Endodermal cell (in vitro differentiated cells): ENCODE measurements at regions not wholly inside any gene's neighbourhood (a gene's known extent, or its start where the extent isn't known, plus 50 kb on each side); places are given as distances from the start of the nearest gene placed in this dataset.

Experiments
- DNase-seq: peaks from one replicate; pipeline ENCODE4 v3.0.0-alpha.2; 2017
- H3K27ac ChIP-seq: 2 replicates; pipeline ENCODE4 v1.5.1; 2013; ENCODE audit warnings: mild to moderate bottlenecking, low read depth, low read length, moderate library complexity
- H3K27me3 ChIP-seq: 2 replicates; pipeline ENCODE4 v1.6.1; 2013; ENCODE audit warnings: mild to moderate bottlenecking, low read length, moderate library complexity; ENCODE audit not compliant: insufficient read depth, control insufficient read depth, poor library complexity, severe bottlenecking
- H3K36me3 ChIP-seq: 2 replicates; pipeline ENCODE4 v1.7.0; 2013; ENCODE audit warnings: mild to moderate bottlenecking, low read length, moderate library complexity; ENCODE audit not compliant: control insufficient read depth, insufficient read depth
- H3K4me1 ChIP-seq: one replicate; pipeline ENCODE4 v1.7.0; 2013; ENCODE audit warnings: low read length; ENCODE audit not compliant: control insufficient read depth, insufficient read depth
- H3K4me3 ChIP-seq: 2 replicates; pipeline ENCODE4 v1.5.1; 2013; ENCODE audit warnings: mild to moderate bottlenecking, low read length, moderate library complexity
- H3K9ac ChIP-seq: 2 replicates; pipeline ENCODE4 v1.6.1; 2013; ENCODE audit warnings: mild to moderate bottlenecking, low read length, moderate library complexity; ENCODE audit not compliant: poor library complexity, severe bottlenecking; ENCODE audit errors: extremely low read depth
- H3K9me3 ChIP-seq: 2 replicates; pipeline ENCODE4 v1.6.1; 2013; ENCODE audit warnings: mild to moderate bottlenecking, low read length, moderate library complexity; ENCODE audit not compliant: control insufficient read depth
- H3K27ac Mint-ChIP-seq: 2 replicates; pipeline ENCODE4 v1.8.0; 2020; ENCODE audit warnings: mixed read lengths
- H3K27me3 Mint-ChIP-seq: 2 replicates; pipeline ENCODE4 v1.8.0; 2021; ENCODE audit warnings: mild to moderate bottlenecking, mixed read lengths; ENCODE audit not compliant: insufficient read depth
- H3K36me3 Mint-ChIP-seq: 2 replicates; pipeline ENCODE4 v1.8.0; 2020; ENCODE audit warnings: low read depth, mixed read lengths
- H3K4me1 Mint-ChIP-seq: 2 replicates; pipeline ENCODE4 v1.8.0; 2020; ENCODE audit warnings: mixed read lengths
- H3K4me3 Mint-ChIP-seq: 2 replicates; pipeline ENCODE4 v1.8.0; 2020; ENCODE audit warnings: mild to moderate bottlenecking, moderate library complexity, mixed read lengths
- H3K9me3 Mint-ChIP-seq: 2 replicates; pipeline ENCODE4 v1.8.0; 2020; ENCODE audit warnings: mild to moderate bottlenecking, mixed read lengths
- CTCF ChIP-seq: fragments of 200-600 bp; sonication (generic); conservative IDR thresholded peaks from 2 replicates; pipeline ENCODE4 v1.5.0; 2021; ENCODE audit warnings: antibody characterized with exemption, mild to moderate bottlenecking
- WGBS, 2 experiments: methylation state at CpG; one replicate each; pipeline versions ENCODE4 v1.1.5 to v1.1.7; 2013; ENCODE audit warnings: missing lambda C conversion rate in 2 of 2, mixed read lengths in 1 of 2; ENCODE audit not compliant: insufficient coverage in 1 of 2, insufficient read length in 1 of 2; 5-methylcytosine and 5-hydroxymethylcytosine counted together

DNA sequence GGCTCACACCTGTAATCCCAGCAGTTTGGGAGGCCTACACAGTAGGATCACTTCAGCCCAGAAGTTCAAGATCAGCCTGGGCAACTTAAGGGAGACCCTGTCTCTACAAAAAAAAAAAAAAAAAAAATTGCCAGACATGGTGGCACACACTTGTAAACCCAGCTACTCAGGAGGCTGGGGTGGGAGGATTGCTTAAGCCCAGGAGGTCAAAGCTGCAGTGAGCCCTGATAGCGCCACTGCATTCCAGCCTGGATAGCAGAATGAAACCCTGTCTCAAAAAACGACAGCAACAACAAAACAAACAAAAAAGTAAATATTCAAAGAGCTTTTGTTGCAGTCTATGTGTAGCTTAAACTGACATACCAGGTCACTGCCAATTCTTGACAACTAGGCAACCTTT is 63.1 kb upstream of the TANK start:
- H3K4me1 ChIP-seq, result no peaks in the 10 kb centered on the region
- no peak overlapping the region for H3K4me3 Mint-ChIP-seq
- H3K4me3 ChIP-seq, result no peak overlapping the region
- no peak for DNase-seq
- H3K9ac ChIP-seq, result no peak overlapping the region
- TF ChIP-seq CTCF, result no peak
- H3K27ac ChIP-seq, result no peak overlapping the region
- H3K27me3 ChIP-seq, result no peaks in the 10 kb centered on the region
- H3K9me3 Mint-ChIP-seq, result peaks cover 11% of the 10 kb centered on the region
- H3K9me3 ChIP-seq, result no peaks in the 10 kb centered on the region
- peaks cover 14% of the 10 kb centered on the region for H3K4me1 Mint-ChIP-seq
- no peaks in the 10 kb centered on the region for H3K27me3 Mint-ChIP-seq
- 65 to 80% methylated on average over 1 to 2 of the region's 2 CpGs for WGBS, 2 experiments
- no peak overlapping the region for H3K27ac Mint-ChIP-seq
- H3K36me3 Mint-ChIP-seq, result no peaks in the 10 kb centered on the region
- no peaks in the 10 kb centered on the region for H3K36me3 ChIP-seq

- H3K27me3 Mint-ChIP-seq, result no peaks in the 10 kb centered on the region
- no peaks in the 10 kb centered on the region for H3K9me3 ChIP-seq
- H3K9me3 Mint-ChIP-seq, result peaks cover 11% of the 10 kb centered on the region
- no peak overlapping the region for H3K4me3 ChIP-seq
- no peaks in the 10 kb centered on the region for H3K4me1 ChIP-seq
- 86 to 91% methylated on average over 1 to 4 of the region's 4 CpGs for WGBS, 2 experiments
- no peaks in the 10 kb centered on the region for H3K36me3 ChIP-seq
- TF ChIP-seq CTCF, result no peak
- peaks cover 11% of the 10 kb centered on the region for H3K4me1 Mint-ChIP-seq
- no peak for DNase-seq
- H3K27ac ChIP-seq, result no peak overlapping the region
- H3K27ac Mint-ChIP-seq, result no peak overlapping the region
- no peaks in the 10 kb centered on the region for H3K36me3 Mint-ChIP-seq
- H3K9ac ChIP-seq, result no peak overlapping the region
- no peak overlapping the region for H3K4me3 Mint-ChIP-seq
- H3K27me3 ChIP-seq, result no peaks in the 10 kb centered on the region
Observed at GRCh38 chr2:161100211-161100895, 59.9 kb upstream of the TANK start.

DNA sequence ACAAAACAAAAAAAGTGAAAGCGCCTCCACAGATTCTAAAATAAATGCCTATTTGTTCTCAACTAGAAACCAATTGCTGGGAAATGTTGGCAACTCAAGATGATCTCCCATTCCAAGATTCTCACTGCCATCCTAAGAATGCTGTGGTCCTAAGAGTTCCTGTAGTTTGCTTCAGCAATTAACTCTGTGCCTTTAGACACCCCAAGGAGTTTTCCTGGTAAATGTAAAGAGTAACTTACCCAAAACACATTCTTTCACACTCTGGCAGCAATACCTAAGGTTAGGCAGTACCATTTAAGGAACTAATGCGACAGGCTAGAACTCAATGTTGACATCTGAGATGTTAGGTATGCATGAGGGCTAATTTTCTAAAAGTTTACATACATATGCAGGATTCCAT is 58.8 kb upstream of the TANK start:
- Histone ChIP-seq H3K9ac (no peak overlapping the region), H3K36me3 (no peaks in the 10 kb centered on the region), H3K4me1 (no peaks in the 10 kb centered on the region), H3K27me3 (no peaks in the 10 kb centered on the region), H3K9me3 (no peaks in the 10 kb centered on the region), H3K27ac (no peak overlapping the region), H3K4me3 (no peak overlapping the region)
- Mint-ChIP-seq H3K4me3 (no peak overlapping the region), H3K36me3 (no peaks in the 10 kb centered on the region), H3K4me1 (peaks cover 9% of the 10 kb centered on the region), H3K27me3 (no peaks in the 10 kb centered on the region), H3K27ac (no peak overlapping the region), H3K9me3 (peaks cover 11% of the 10 kb centered on the region)
- TF ChIP-seq CTCF, result no peak
- no peak for DNase-seq
- 98 to 100% methylated on average over 1 to 2 of the region's 2 CpGs for WGBS, 2 experiments
